Upper lobe of left lung (tissue), 4 donors: ENCODE measurements at regions not wholly inside any gene's neighbourhood (a gene's known extent, or its start where the extent isn't known, plus 50 kb on each side); places are given as distances from the start of the nearest gene placed in this dataset.

ENCODE experiments used
- CTCF ChIP-seq, 6 experiments: fragments of 450-650 bp in 4 of 6; fragments of 200-600 bp in 2 of 6; sonication (generic) in 2 of 6; IDR thresholded peaks; one replicate each; pipeline ENCODE4 v1.5.1; 2016 to 2019; ENCODE audit warnings: antibody characterized with exemption in 6 of 6
- EP300 ChIP-seq, 4 donors: sonication (generic); formaldehyde crosslinking; IDR thresholded peaks; one replicate each; pipeline ENCODE4 v1.5.1; 2017; ENCODE audit warnings: antibody characterized with exemption in 4 of 4, control low read depth in 2 of 4
- POLR2A ChIP-seq, 4 donors: fragments of 450-650 bp; IDR thresholded peaks; one replicate each; pipeline ENCODE4 v1.5.1; 2016 to 2017; ENCODE audit warnings: antibody characterized with exemption in 4 of 4, mild to moderate bottlenecking in 2 of 4
- POLR2AphosphoS5 ChIP-seq, 2 donors: sonication (generic); formaldehyde crosslinking; IDR thresholded peaks; one replicate each; pipeline ENCODE4 v1.5.1; 2017; ENCODE audit warnings: antibody characterized with exemption in 2 of 2

GRCh38 chr12:67067453-67068203 lies 201.5 kb upstream of the CAND1 start:
- TF ChIP-seq POLR2AphosphoS5 (IDR thresholded peaks at IDR 0.05): no peak
- no peak for TF ChIP-seq EP300 (IDR thresholded peaks at IDR 0.05)
- TF ChIP-seq CTCF (IDR thresholded peaks at IDR 0.05): no peak
- TF ChIP-seq POLR2A (IDR thresholded peaks at IDR 0.05): no peak
